GM23338 (cell line): ENCODE measurements at regions not wholly inside any gene's neighbourhood (a gene's known extent, or its start where the extent isn't known, plus 50 kb on each side); places are given as distances from the start of the nearest gene placed in this dataset.

Experiments
- ATAC-seq: fragments of 200-7000 bp; cut with Tn5 transposase; 3 replicates; pipeline ENCODE4 v1.9.1; 2020
- DNase-seq: peaks from one replicate; pipeline ENCODE4 v3.0.0-alpha.2; 2015; ENCODE audit warnings: low spot score
- H2AFZ ChIP-seq: fragments of 200-600 bp; sonication (generic); 2 replicates; pipeline ENCODE4 v1.8.0; 2016; ENCODE audit warnings: antibody characterized with exemption, mild to moderate bottlenecking, moderate library complexity
- H3F3A ChIP-seq: fragments of 200-600 bp; sonication (generic); replicated peaks from 2 replicates; pipeline ENCODE4 v1.8.0; 2017; ENCODE audit warnings: antibody characterized with exemption, mixed run types, low read depth
- H3K27ac ChIP-seq: fragments of 200-600 bp; sonication (generic); 2 replicates; pipeline ENCODE4 v1.6.1; 2016; ENCODE audit warnings: low read depth
- H3K27me3 ChIP-seq: fragments of 200-600 bp; sonication (generic); 2 replicates; pipeline ENCODE4 v1.8.0; 2016; ENCODE audit warnings: mild to moderate bottlenecking, mixed run types, moderate library complexity; ENCODE audit not compliant: insufficient read depth
- H3K36me3 ChIP-seq: fragments of 200-600 bp; sonication (generic); 2 replicates; pipeline ENCODE4 v1.8.0; 2016; ENCODE audit warnings: mild to moderate bottlenecking; ENCODE audit not compliant: insufficient read depth
- H3K4me1 ChIP-seq: fragments of 200-600 bp; sonication (generic); 2 replicates; pipeline ENCODE4 v1.8.0; 2016; ENCODE audit warnings: mild to moderate bottlenecking, moderate library complexity; ENCODE audit not compliant: insufficient read depth
- H3K4me2 ChIP-seq: fragments of 200-600 bp; sonication (generic); 2 replicates; pipeline ENCODE4 v1.7.1; 2017; ENCODE audit warnings: mixed run types
- H3K4me3 ChIP-seq: fragments of 200-600 bp; sonication (generic); 2 replicates; pipeline ENCODE4 v1.6.1; 2016; ENCODE audit warnings: mixed run types
- H3K79me2 ChIP-seq: fragments of 200-600 bp; sonication (generic); replicated peaks from 2 replicates; pipeline ENCODE4 v1.8.0; 2017; ENCODE audit warnings: mild to moderate bottlenecking; ENCODE audit not compliant: insufficient read depth
- H3K9me2 ChIP-seq: fragments of 200-600 bp; sonication (generic); 2 replicates; pipeline ENCODE4 v1.8.0; 2017; ENCODE audit not compliant: insufficient read depth
- H4K20me1 ChIP-seq: fragments of 200-600 bp; sonication (generic); replicated peaks from 2 replicates; pipeline ENCODE4 v1.8.0; 2017; ENCODE audit warnings: mild to moderate bottlenecking; ENCODE audit not compliant: insufficient read depth
- H3K27ac Mint-ChIP-seq: 2 replicates; pipeline ENCODE4 v1.8.0; 2020; ENCODE audit warnings: inconsistent platforms, mild to moderate bottlenecking, moderate library complexity, mixed read lengths
- H3K27me3 Mint-ChIP-seq: 3 replicates; pipeline ENCODE4 v1.8.0; 2022; ENCODE audit warnings: low read depth, mild to moderate bottlenecking, moderate library complexity, mixed read lengths, inconsistent platforms; ENCODE audit not compliant: insufficient read depth, poor library complexity
- H3K36me3 Mint-ChIP-seq: 3 replicates; pipeline ENCODE4 v1.8.0; 2021; ENCODE audit warnings: low read depth, mild to moderate bottlenecking, inconsistent platforms, moderate library complexity, mixed read lengths
- H3K4me1 Mint-ChIP-seq: 3 replicates; pipeline ENCODE4 v1.8.0; 2020; ENCODE audit warnings: mild to moderate bottlenecking, inconsistent platforms, mixed read lengths
- H3K4me3 Mint-ChIP-seq: 3 replicates; pipeline ENCODE4 v1.8.0; 2021; ENCODE audit warnings: moderate library complexity, mild to moderate bottlenecking, inconsistent platforms, mixed read lengths
- H3K9me3 Mint-ChIP-seq: 3 replicates; pipeline ENCODE4 v1.8.0; 2020; ENCODE audit warnings: moderate library complexity, mild to moderate bottlenecking, inconsistent platforms, mixed read lengths
- CREB1 ChIP-seq: fragments of 250-450 bp; sonication (Bioruptor Pico); IDR thresholded peaks from 2 replicates; pipeline ENCODE4 v1.5.0; 2020; ENCODE audit warnings: low read depth, mild to moderate bottlenecking, moderate library complexity
- CTCF ChIP-seq, 2 experiments: fragments of 200-600 bp in 1 of 2; sonication (generic) in 1 of 2; conservative IDR thresholded peaks; 2 replicates each; pipeline versions ENCODE4 v1.5.1 to v1.6.1; 2016 to 2017; ENCODE audit warnings: antibody characterized with exemption in 2 of 2, low read depth in 2 of 2, mild to moderate bottlenecking in 2 of 2, moderate library complexity in 1 of 2
- ETS1 ChIP-seq: IDR thresholded peaks from 2 replicates; pipeline ENCODE4 v1.6.1; 2016; ENCODE audit warnings: antibody characterized with exemption
- EZH2 ChIP-seq: fragments of 200-600 bp; sonication (generic); IDR thresholded peaks from one replicate; pipeline ENCODE4 v1.8.0; 2017; ENCODE audit warnings: antibody characterized with exemption, mild to moderate bottlenecking, low read depth; ENCODE audit not compliant: unreplicated experiment
- EZH2phosphoT487 ChIP-seq: fragments of 200-600 bp; sonication (generic); IDR thresholded peaks from one replicate; pipeline ENCODE4 v1.8.1; 2018; ENCODE audit warnings: antibody characterized with exemption; ENCODE audit not compliant: unreplicated experiment
- JUNB ChIP-seq: IDR thresholded peaks from one replicate; pipeline ENCODE4 v1.6.1; 2016; ENCODE audit warnings: antibody characterized with exemption; ENCODE audit not compliant: unreplicated experiment
- NANOG ChIP-seq: IDR thresholded peaks from 2 replicates; pipeline ENCODE4 v1.6.1; 2016; ENCODE audit warnings: antibody characterized with exemption, borderline replicate concordance
- POLR2AphosphoS5 ChIP-seq: IDR thresholded peaks from 2 replicates; pipeline ENCODE4 v1.6.1; 2016; ENCODE audit warnings: antibody characterized with exemption, low read depth
- REST ChIP-seq: IDR thresholded peaks from one replicate; pipeline ENCODE4 v1.6.1; 2018; ENCODE audit warnings: antibody characterized with exemption; ENCODE audit not compliant: unreplicated experiment
- STAT1 ChIP-seq: IDR thresholded peaks from one replicate; pipeline ENCODE4 v1.6.1; 2016; ENCODE audit warnings: antibody characterized with exemption; ENCODE audit not compliant: unreplicated experiment
- ZNF114 ChIP-seq: fragments of 250-450 bp; sonication (Bioruptor Pico); IDR thresholded peaks from 2 replicates; pipeline ENCODE4 v1.5.0; 2020; ENCODE audit warnings: mild to moderate bottlenecking, moderate library complexity
- ZNF331 ChIP-seq: fragments of 250-450 bp; sonication (Bioruptor Pico); IDR thresholded peaks from 2 replicates; pipeline ENCODE4 v1.5.0; 2020; ENCODE audit warnings: low read depth, mild to moderate bottlenecking, moderate library complexity
- ZNF462 ChIP-seq: fragments of 250-450 bp; sonication (Bioruptor Pico); IDR thresholded peaks from 2 replicates; pipeline ENCODE4 v1.5.0; 2020; ENCODE audit warnings: mild to moderate bottlenecking, moderate library complexity

- no peak overlapping the region for H3K27ac Mint-ChIP-seq
- H3K4me2 ChIP-seq = no peak overlapping the region
These were observed 59.7 kb downstream of the NAA11 start for GRCh38 chr4:79266136-79266535.

More at GRCh38 chr4:79266136-79266535, 59.7 kb downstream of the NAA11 start:
- Histone ChIP-seq H3K36me3 (no peaks in the 10 kb centered on the region), H4K20me1 (no peaks in the 10 kb centered on the region), H3K27ac (no peak overlapping the region), H3F3A (no peaks in the 10 kb centered on the region), H2AFZ (peak overlapping the region; percentile 79), H3K4me3 (no peak overlapping the region), H3K9me2 (no peaks in the 10 kb centered on the region), H3K79me2 (no peaks in the 10 kb centered on the region), H3K4me1 (no peaks in the 10 kb centered on the region), H3K27me3 (no peaks in the 10 kb centered on the region)
- H3K4me3 Mint-ChIP-seq = no peak overlapping the region
- H3K27me3 Mint-ChIP-seq = no peaks in the 10 kb centered on the region
- TF ChIP-seq STAT1 = no peak
- no peak for TF ChIP-seq ZNF462 (CRISPR knock-in tag)
- TF ChIP-seq CREB1 (CRISPR knock-in tag) = no peak
- TF ChIP-seq CTCF (conservative IDR thresholded peaks at IDR 0.05; ENCODE audit: low read depth in 2 of 2) = no peak
- no peak for TF ChIP-seq ZNF331 (CRISPR knock-in tag)
- TF ChIP-seq EZH2phosphoT487 = no peak
- no peak for TF ChIP-seq POLR2AphosphoS5
- no peak for TF ChIP-seq EZH2
- TF ChIP-seq NANOG = no peak
- no peak for TF ChIP-seq ZNF114
- TF ChIP-seq REST = no peak
- no peak for TF ChIP-seq ETS1
- TF ChIP-seq JUNB = no peak
- no peaks in the 10 kb centered on the region for H3K36me3 Mint-ChIP-seq
- no peak for ATAC-seq
- H3K9me3 Mint-ChIP-seq = no peaks in the 10 kb centered on the region
- DNase-seq = no peak
- no peaks in the 10 kb centered on the region for H3K4me1 Mint-ChIP-seq
